ENCODE measurements at regions not wholly inside any gene's neighbourhood (a gene's known extent, or its start where the extent isn't known, plus 50 kb on each side); places are given as distances from the start of the nearest gene placed in this dataset.
A peak's percentile ranks its signal among the peaks of the same experiment; 100 is the strongest.

DNA sequence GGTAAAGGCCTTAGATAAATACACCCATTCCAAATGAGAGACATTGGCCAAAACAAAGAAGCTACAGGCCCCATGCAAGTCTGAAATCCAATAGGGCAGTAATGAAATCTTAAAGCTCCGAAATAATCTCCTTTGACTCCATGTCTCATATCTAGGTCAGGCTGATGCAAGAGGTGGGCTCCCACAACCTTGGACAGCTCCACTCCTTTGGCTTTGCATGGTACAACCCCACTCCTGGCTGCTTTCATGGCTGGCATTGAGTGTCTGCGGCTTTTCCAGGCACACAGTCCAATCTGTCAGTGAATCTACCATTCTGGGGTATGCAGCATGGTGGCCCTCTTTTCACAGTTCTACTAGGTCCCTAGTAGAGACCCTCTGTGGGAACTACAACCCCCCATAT is 762.5 kb downstream of the LIG4 start:
- no peak for DNase-seq

DNA sequence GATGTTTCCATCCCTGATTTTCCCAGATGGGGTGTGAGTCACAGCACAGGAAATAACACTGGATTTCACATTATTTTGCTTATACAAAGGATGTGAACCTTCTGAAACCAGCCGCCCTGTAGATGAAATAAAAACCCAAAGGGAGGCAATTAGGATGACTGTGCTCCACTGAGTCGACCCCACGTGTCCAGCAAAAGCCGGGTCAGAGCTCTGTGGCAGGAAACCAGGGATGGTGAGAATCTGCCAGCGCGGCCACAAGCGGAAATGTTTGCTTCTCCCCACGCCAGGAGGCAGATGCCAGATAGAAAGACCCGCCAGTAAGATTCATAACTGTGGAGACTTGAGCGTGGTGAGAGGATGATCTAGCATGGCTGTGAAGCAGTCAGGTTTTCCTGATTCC is 764.4 kb downstream of the LIG4 start:
- DNase-seq, result peak; percentile 80

DNA sequence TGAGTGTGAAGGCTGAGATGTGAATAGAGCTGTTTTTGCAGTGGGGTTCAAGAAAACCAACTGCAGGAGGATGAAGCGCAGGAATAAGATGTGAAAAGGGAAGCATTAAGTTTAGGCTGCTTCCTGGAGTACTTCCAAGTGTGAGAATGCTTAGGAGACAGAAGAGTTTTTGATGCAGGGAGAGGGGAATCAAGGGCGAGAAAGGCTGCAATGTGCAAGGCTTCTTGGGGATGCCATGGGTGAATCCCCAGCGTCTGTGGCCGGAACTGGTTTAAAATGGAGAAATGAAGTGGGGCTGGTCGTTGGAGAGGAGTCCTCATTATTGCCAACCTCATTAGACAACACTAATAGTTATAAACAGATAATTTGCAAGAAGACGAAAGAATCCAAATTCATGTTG is 764.9 kb downstream of the LIG4 start:
- peak; percentile 34 for DNase-seq

DNA sequence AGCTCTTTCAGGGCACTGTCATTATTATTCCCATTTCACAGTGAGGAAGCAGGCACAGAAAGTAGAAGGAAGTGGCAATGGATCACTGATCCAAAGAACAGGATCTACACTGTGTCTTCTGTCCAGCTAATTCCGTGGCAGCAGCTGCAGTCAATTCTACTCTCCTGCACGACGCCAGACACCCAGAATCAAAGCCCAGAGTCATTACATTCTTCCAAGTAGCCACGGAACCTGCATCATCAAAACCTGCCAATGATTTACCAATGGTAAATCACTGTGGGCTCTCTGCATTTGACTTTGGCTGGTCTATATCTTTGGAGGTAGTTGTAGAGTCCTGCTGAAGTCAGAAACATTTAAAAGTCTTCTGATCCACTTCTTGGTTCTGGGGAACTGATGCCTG is 767.7 kb downstream of the LIG4 start:
- DNase-seq, result no peak

DNA sequence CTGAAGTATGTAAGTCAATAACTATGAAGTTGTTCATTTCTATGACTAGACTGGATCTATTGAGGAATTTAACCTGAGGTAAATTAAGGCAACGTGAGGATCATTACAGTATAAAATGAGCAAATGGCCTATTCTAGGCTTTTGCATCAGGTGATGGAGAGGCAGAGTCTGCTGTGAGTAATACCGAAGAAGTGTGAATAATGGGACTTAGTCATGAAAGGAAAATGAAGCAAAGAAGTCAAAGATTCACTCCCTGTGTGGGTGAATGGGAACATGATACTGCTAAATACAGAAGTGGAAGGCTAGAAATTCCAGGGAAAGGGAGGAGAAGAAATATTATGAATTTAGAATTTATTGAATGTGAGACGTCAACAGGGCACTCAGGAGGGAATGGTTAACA is 774.1 kb downstream of the LIG4 start:
- no peak for DNase-seq

DNA sequence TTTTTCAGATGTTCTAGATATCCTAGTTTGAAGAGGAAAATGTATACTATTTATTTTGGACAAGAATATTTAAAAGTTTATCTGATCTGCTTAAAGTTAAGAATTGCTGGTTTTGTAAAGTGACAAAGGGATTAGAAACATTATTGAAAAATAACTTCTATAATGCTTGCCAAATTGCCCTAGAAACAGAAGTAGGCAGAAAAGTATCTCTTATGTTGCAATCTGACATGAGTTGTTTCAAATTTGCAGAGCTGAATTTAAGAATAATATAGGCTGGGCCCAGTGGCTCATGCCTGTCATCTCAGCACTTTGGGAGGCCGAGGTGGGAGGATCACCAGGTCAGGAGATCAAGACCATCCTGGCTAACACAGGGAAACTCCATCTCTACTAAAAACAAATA is 777.1 kb downstream of the LIG4 start:
- no peak for DNase-seq

DNA sequence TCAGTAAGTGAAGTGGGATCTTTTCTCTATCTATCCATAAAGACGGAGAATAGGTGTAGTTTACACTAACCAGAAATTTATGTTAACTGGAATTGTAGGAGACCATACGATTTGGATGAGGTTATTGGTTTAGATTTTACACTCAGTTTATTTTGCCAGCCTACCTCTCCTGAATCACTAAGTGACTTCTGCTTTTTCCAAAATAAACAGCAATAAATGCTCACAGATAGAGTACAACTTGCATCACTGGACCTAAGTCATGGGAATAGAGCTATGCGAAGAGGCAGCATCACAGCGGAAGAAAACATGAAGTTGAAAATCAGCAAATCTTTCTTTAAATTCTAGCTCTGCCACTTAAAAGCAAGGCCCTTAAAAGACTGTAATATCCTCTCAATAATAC is 781.0 kb downstream of the LIG4 start:
- no peak for DNase-seq

- no peak for DNase-seq
These were observed 787.8 kb downstream of the LIG4 start for GRCh38 chr13:107427536-107427935.

- no peak for DNase-seq
These were observed 792.9 kb downstream of the LIG4 start for GRCh38 chr13:107422421-107422820.

DNA sequence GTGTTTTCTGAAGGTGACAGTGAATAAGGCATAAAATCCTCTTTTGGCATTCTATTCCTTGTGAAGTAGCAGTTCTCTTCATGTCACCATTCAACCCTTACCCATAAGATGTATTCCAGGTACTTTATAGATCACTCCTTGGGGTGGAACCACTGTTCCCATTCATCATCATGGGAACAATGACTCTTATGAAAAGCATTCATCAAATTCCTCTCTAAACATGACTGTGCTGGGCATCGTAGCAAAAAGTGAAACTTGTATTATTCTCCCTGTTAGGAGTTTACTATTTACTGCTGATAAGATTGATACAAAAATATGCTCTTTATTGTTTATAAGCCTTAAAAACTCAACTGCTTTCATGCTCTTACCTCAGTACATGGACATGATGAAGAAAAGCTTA is 793.4 kb downstream of the LIG4 start:
- DNase-seq, result no peak

- no peak for DNase-seq
These were observed 794.3 kb downstream of the LIG4 start for GRCh38 chr13:107421028-107421427.

- no peak for DNase-seq
These were observed 802.3 kb downstream of the LIG4 start for GRCh38 chr13:107413005-107413404.

GRCh38 chr13:107407074-107407473 is 808.3 kb downstream of the LIG4 start:
- no peak for DNase-seq

DNA sequence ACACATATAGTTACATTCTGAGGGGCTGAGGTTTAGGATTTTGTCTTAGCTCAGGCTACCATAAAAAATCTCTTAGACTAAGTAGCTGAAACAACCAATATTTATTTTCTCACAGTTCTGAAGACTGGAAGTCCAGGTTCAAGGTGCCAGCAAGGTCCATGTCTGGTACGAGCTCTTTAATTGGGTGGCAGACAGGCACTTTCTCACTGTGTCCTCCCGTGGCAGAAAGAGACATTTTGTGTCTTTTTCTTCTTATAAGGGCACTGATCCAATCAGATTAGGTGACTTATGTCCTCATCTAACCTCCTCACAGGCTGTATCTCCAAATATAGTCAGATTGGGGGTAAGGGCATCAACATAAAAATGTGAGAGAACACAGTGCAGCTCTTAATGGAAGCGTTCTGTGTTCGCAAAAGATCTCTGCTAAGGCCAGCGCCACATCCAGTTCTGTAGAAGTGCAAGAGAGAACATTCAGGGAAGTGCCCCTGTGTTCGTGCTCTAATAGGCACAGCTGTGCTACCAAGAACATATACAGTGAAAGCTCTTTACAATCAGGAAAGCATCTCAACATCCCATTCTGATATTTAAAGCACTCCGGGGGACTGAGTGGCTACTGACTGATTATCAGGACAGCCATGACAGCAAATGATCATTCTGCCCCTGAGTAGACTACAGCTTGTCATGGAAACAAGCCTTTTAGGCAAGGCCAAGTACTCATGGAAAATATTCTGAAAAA is 819.2 kb downstream of the LIG4 start:
- no peak for DNase-seq

GRCh38 chr13:107392205-107392604 is 823.1 kb downstream of the LIG4 start:
- no peak for DNase-seq

DNA sequence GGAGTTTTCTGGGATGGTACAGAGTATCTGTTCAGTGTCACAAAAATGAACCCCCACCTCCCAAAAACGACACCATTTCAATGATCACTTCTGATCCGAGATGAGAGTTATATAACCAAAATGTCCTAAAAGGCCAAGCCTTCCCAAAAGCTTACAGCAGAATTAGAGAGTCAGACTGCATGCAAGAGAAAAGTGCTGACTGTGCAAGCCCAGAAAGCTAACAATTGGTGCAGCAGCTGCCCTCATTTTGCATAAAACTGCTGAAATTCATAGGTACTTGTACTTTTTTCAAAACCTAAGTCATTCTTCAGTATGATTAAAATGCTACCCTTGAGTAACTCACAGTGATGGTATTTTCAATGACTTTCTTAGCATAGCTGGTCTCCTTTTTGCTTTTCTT is 819.6 kb upstream of the ARGLU1 start:
- no peak for DNase-seq

- no peak for DNase-seq
These were observed 811.6 kb upstream of the ARGLU1 start for GRCh38 chr13:107379407-107380155.

DNA sequence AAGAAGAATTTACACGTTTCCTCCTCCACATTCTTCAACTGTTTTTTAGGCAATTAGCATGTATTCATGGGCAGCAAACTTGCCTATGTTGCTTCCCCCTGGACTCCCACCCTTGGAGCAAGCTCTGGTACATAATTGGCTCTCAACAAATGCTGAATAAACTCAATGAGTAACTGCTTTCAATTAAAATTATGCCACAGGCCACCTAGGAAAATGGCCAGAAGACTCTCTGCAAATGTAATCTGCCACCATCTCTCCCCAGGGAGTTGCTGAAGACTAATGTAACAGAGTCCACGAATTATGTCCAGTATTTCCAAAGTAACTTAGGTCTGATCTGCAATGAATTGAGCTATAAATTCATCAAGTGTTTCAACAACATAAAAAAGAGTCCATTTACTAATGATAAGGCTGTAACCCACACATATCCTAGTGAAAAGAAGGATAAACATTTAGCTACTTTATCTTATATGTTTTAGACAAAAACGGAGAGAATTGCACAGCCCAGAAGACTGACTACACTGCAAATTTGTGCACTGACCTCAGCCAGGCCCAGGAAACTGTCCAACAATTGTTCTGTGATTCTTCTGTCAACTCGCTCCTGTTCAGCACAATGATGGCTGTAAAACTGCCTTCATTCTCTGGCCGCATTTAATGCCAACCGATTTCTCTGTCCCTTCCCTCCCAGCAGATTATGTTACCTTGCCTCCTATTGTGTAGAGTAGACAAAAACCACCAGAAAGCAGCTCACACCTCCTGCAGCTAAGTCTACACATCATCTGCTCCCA is 808.6 kb upstream of the ARGLU1 start:
- DNase-seq, result no peak

GRCh38 chr13:107375701-107376340 is 807.9 kb upstream of the ARGLU1 start:
- no peak for DNase-seq

DNA sequence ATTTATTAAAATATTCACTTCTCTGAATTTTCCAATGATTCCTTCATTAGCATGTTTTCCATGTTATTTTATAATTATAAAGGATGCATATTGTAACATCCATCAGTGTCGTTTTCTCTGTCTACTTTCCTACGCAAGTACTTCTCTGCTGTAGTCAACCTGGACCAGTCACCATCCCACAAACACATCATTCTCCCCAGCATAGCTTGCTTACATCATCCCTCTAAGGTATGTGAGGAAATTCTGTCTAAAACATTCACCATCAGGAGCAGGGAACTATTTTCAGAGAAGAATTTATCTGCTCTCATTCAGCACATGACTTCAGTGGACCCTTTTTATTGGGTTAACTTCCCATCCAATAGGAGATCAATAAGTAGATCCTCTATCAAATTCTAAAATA is 806.1 kb upstream of the ARGLU1 start:
- DNase-seq, result no peak

DNA sequence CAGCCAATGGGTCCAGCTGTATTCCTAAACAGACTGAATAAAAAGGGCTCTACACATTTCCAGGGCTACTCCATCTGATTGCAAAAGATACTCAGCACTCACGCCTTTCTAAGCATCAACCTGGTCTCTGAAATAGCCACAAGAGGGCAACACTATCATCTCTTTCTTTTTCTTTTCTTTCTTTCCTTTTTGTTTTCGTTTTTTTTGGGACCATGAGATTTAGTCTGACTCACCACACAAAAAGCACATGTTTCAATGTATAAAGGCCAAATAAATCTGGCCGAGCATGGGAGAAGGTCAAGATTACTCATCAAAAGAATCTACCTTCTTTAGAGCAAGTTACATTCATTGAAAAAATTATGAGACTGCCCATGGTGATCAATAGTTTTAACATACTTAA is 805.6 kb upstream of the ARGLU1 start:
- no peak for DNase-seq

DNA sequence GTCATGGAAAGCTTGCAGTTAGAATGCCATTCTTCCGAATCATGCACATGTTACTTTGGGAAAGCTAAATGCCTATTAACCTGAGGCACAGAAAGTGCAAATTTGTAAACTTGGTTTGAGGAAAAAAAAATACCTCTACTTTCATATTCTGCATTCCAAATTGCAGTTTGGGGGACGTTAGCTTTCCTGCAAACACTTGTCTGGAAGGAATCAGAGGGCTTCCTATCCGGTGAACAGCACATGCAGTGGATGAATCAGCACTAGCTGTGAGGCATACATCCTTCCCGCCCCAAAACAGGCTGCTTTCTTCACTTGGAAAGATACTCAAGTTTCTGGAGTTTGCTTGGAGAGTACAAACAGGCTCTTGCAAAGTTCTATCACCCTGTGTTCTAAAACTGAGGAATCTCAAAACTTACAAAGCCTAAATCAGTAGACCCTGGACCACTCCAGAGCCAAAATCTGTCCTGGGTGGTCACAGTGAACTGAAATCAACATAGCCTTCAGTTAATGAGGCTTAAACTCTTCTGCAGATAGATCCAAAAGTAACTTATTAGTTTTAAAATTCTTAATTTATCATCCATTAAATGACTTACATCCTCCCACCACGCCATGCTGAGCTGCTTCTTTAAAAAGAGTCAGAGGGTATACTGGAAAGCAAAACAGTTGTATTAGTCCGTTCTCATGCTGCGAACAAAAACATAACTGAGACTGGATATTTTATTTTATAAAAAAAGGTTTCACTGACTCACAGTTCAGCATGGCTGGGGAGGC is 802.3 kb upstream of the ARGLU1 start:
- DNase-seq, result no peak

GRCh38 chr13:107367258-107367657 is 799.3 kb upstream of the ARGLU1 start:
- no peak for DNase-seq

Data from left hindlimb (tissue), 1 donor.